IMR-90 (cell line): ENCODE measurements at regions not wholly inside any gene's neighbourhood (a gene's known extent, or its start where the extent isn't known, plus 50 kb on each side); places are given as distances from the start of the nearest gene placed in this dataset.
"Not testable (repeated sequence)": the region's sequence is repeated elsewhere in the genome, so short reads cannot be mapped to it uniquely, and the experiment has no call there.

Experiments used
- ATAC-seq: fragments of 200-7000 bp; cut with Tn5 transposase; 2 replicates; pipeline ENCODE4 v1.9.1; 2020; ENCODE audit warnings: low read depth, mild to moderate bottlenecking, moderate library complexity
- BruUV-seq: library from RNA; stranded (reverse); fragments of 400-500 nt; replicated peaks from 2 replicates; lab custom pipeline; 2021; lab: Mats Ljungman, UMichigan
- CTCF ChIA-PET: fragments of 300-600 bp; formaldehyde crosslinking; extraction: SDS; loops from one replicate; lab custom pipeline; 2021; ENCODE audit warnings: antibody characterized with exemption; lab: Yijun Ruan, JAX
- POLR2A ChIA-PET: fragments of 300-600 bp; sonication (Branson Sonifier 250); formaldehyde crosslinking; loops from one replicate; lab custom pipeline; 2022; ENCODE audit warnings: antibody characterized with exemption; ENCODE audit not compliant: unreplicated experiment; lab: Charles Lee
- DNase-seq: peaks from one replicate; pipeline ENCODE4 v3.0.0; 2013
- H2AFZ ChIP-seq: replicated peaks from 2 replicates; pipeline ENCODE3; 2013; ENCODE audit warnings: low read length, mild to moderate bottlenecking; ENCODE audit not compliant: poor library complexity
- H2AK5ac ChIP-seq: 2 replicates; pipeline ENCODE4 v1.6.1; 2013; ENCODE audit warnings: low read depth, low read length, inconsistent platforms
- H2AK9ac ChIP-seq: replicated peaks from 2 replicates; pipeline ENCODE3; 2013; ENCODE audit warnings: mild to moderate bottlenecking, low read depth, low read length, moderate library complexity; ENCODE audit not compliant: poor library complexity
- H2BK120ac ChIP-seq: 2 replicates; pipeline ENCODE4 v1.6.1; 2013; ENCODE audit warnings: low read depth, low read length, inconsistent platforms
- H2BK15ac ChIP-seq: 3 replicates; pipeline ENCODE4 v1.6.1; 2013; ENCODE audit warnings: low read depth, low read length, inconsistent platforms
- H2BK20ac ChIP-seq: 2 replicates; pipeline ENCODE4 v1.6.1; 2013; ENCODE audit warnings: low read depth, mild to moderate bottlenecking, inconsistent platforms, low read length, moderate library complexity
- H2BK5ac ChIP-seq: 2 replicates; pipeline ENCODE4 v1.6.1; 2013; ENCODE audit warnings: mild to moderate bottlenecking, low read depth, low read length, inconsistent platforms; ENCODE audit not compliant: poor library complexity, severe bottlenecking
- H3K14ac ChIP-seq: replicated peaks from 2 replicates; pipeline ENCODE4 v1.6.1; 2013; ENCODE audit warnings: low read depth, low read length, inconsistent platforms
- H3K18ac ChIP-seq: 2 replicates; pipeline ENCODE4 v1.6.1; 2013; ENCODE audit warnings: low read depth, low read length, control low read depth
- H3K23ac ChIP-seq: 2 replicates; pipeline ENCODE4 v1.6.1; 2013; ENCODE audit warnings: low read depth, low read length, inconsistent platforms
- H3K27ac ChIP-seq: 2 replicates; pipeline ENCODE4 v1.5.1; 2013; ENCODE audit warnings: mild to moderate bottlenecking, control low read depth, low read length; ENCODE audit not compliant: insufficient read depth
- H3K27me3 ChIP-seq: 2 replicates; pipeline ENCODE4 v1.6.1; 2013; ENCODE audit warnings: low read length; ENCODE audit not compliant: control insufficient read depth, insufficient read depth
- H3K36me3 ChIP-seq: 2 replicates; pipeline ENCODE4 v1.6.1; 2013; ENCODE audit warnings: low read length, mixed read lengths; ENCODE audit not compliant: control insufficient read depth, insufficient read depth
- H3K4ac ChIP-seq: 2 replicates; pipeline ENCODE4 v1.6.1; 2013; ENCODE audit warnings: low read depth, low read length, inconsistent platforms
- H3K4me1 ChIP-seq: 2 replicates; pipeline ENCODE4 v1.6.1; 2013; ENCODE audit warnings: low read length, mixed read lengths; ENCODE audit not compliant: control insufficient read depth, insufficient read depth
- H3K4me2 ChIP-seq: 2 replicates; pipeline ENCODE4 v1.6.1; 2013; ENCODE audit warnings: low read depth, mild to moderate bottlenecking, control low read depth, low read length, moderate library complexity
- H3K4me3 ChIP-seq: 2 replicates; pipeline ENCODE4 v1.5.1; 2013; ENCODE audit warnings: low read depth, mild to moderate bottlenecking, control low read depth, low read length, moderate library complexity; ENCODE audit not compliant: insufficient read depth
- H3K56ac ChIP-seq: 2 replicates; pipeline ENCODE4 v1.6.1; 2013; ENCODE audit warnings: low read length, inconsistent platforms; ENCODE audit not compliant: insufficient read depth; ENCODE audit errors: extremely low read depth
- H3K79me1 ChIP-seq, 2 experiments: 2 replicates each; pipeline ENCODE4 v1.6.1; 2013; ENCODE audit warnings: low read length in 2 of 2, inconsistent platforms in 1 of 2, low read depth in 1 of 2
- H3K9ac ChIP-seq: 2 replicates; pipeline ENCODE4 v1.6.1; 2013; ENCODE audit warnings: low read depth, low read length, control low read depth
- H3K9me1 ChIP-seq: 2 replicates; pipeline ENCODE4 v1.6.1; 2013; ENCODE audit warnings: low read length, inconsistent platforms; ENCODE audit not compliant: insufficient read depth
- H3K9me3 ChIP-seq: 2 replicates; pipeline ENCODE4 v1.6.1; 2013; ENCODE audit warnings: low read length; ENCODE audit not compliant: control insufficient read depth, insufficient read depth
- H4K20me1 ChIP-seq: 2 replicates; pipeline ENCODE4 v1.6.1; 2013; ENCODE audit warnings: low read length, inconsistent platforms; ENCODE audit not compliant: insufficient read depth
- H4K5ac ChIP-seq: 2 replicates; pipeline ENCODE4 v1.6.1; 2013; ENCODE audit warnings: mild to moderate bottlenecking, low read depth, low read length, control low read depth
- H4K8ac ChIP-seq, 2 experiments: 2 replicates each; pipeline ENCODE4 v1.6.1; 2013; ENCODE audit warnings: low read depth in 2 of 2, low read length in 2 of 2, control low read depth in 1 of 2, inconsistent platforms in 1 of 2
- H4K91ac ChIP-seq: 2 replicates; pipeline ENCODE4 v1.6.1; 2013; ENCODE audit warnings: low read depth, low read length, inconsistent platforms; ENCODE audit not compliant: insufficient read depth
- WGBS, 2 experiments: methylation state at CpG; one replicate each; pipeline versions ENCODE4 v1.1.5 to v1.1.7; 2013; ENCODE audit warnings: missing lambda C conversion rate in 2 of 2; ENCODE audit not compliant: insufficient read length in 1 of 2; ENCODE audit errors: extremely low coverage in 2 of 2; 5-methylcytosine and 5-hydroxymethylcytosine counted together
- dilution Hi-C: fragments of 300-500 bp; cut with HindIII; formaldehyde crosslinking; loops from one replicate; pipeline ENCODE4 v1.14.3; 2018; ENCODE audit warnings: low sequenced_read_pairs; ENCODE audit not compliant: unreplicated experiment
- in situ Hi-C: fragments of 300-500 bp; cut with MboI; formaldehyde crosslinking; loops from 3 replicates; pipeline ENCODE4 v1.14.3; 2019; ENCODE audit warnings: low sequenced_read_pairs, inconsistent platforms, mixed read lengths
- intact Hi-C: fragments of 100-400 bp; cut with micrococcal nuclease; formaldehyde crosslinking; loops from 2 replicates; pipeline ENCODE4 v1.10.0; 2022

- H4K20me1 ChIP-seq, H3K36me3 ChIP-seq, in situ Hi-C loops, H3K9ac ChIP-seq, dilution Hi-C loops, H2BK15ac ChIP-seq, H2BK120ac ChIP-seq, intact Hi-C loops, H4K5ac ChIP-seq, H4K8ac ChIP-seq, H3K4me1 ChIP-seq, H3K9me3 ChIP-seq, H4K91ac ChIP-seq, H3K4ac ChIP-seq, H2AFZ ChIP-seq, H2BK5ac ChIP-seq, DNase-seq, H3K23ac ChIP-seq, H3K4me2 ChIP-seq, H2AK5ac ChIP-seq, POLR2A ChIA-PET, H2AK9ac ChIP-seq, H2BK20ac ChIP-seq, CTCF ChIA-PET, H3K27ac ChIP-seq, H3K27me3 ChIP-seq, H3K56ac ChIP-seq, H3K79me1 ChIP-seq, BruUV-seq, H3K9me1 ChIP-seq, ATAC-seq, H3K14ac ChIP-seq, H3K18ac ChIP-seq, H3K4me3 ChIP-seq: not testable (repeated sequence)
- no CpG with 5 or more reads among the region's 31 CpGs for WGBS, 2 experiments
Measured at GRCh38 chr3:106073806-106074205, 205.0 kb upstream of the CBLB start.

- ATAC-seq, H3K79me1 ChIP-seq, H3K27ac ChIP-seq, CTCF ChIA-PET, DNase-seq, H3K18ac ChIP-seq, H3K4me1 ChIP-seq, H3K36me3 ChIP-seq, H3K9me1 ChIP-seq, H3K9me3 ChIP-seq, H2BK5ac ChIP-seq, dilution Hi-C loops, H2BK20ac ChIP-seq, H3K4me2 ChIP-seq, POLR2A ChIA-PET, H4K91ac ChIP-seq, H2AFZ ChIP-seq, H4K20me1 ChIP-seq, H2AK5ac ChIP-seq, H2AK9ac ChIP-seq, H4K5ac ChIP-seq, H4K8ac ChIP-seq, H3K56ac ChIP-seq, BruUV-seq, intact Hi-C loops, H3K4ac ChIP-seq, H3K14ac ChIP-seq, in situ Hi-C loops, H3K23ac ChIP-seq, H2BK15ac ChIP-seq, H3K4me3 ChIP-seq, H3K9ac ChIP-seq, H3K27me3 ChIP-seq, H2BK120ac ChIP-seq: not testable (repeated sequence)
- no CpG with 5 or more reads among the region's 5 CpGs for WGBS, 2 experiments
Measured at GRCh38 chr3:106075731-106076130, 206.9 kb upstream of the CBLB start.
